HG03521 (cell line): ENCODE measurements at regions not wholly inside any gene's neighbourhood (a gene's known extent, or its start where the extent isn't known, plus 50 kb on each side); places are given as distances from the start of the nearest gene placed in this dataset.
A peak's percentile ranks its signal among the peaks of the same experiment; 100 is the strongest.
"Not testable (repeated sequence)": the region's sequence is repeated elsewhere in the genome, so short reads cannot be mapped to it uniquely, and the experiment has no call there.

Source experiments
- ATAC-seq: cut with Tn5 transposase; IDR thresholded peaks from one replicate; pipeline ENCODE4 v1.9.1; 2021; ENCODE audit warnings: mild to moderate bottlenecking, moderate library complexity; ENCODE audit not compliant: unreplicated experiment

DNA sequence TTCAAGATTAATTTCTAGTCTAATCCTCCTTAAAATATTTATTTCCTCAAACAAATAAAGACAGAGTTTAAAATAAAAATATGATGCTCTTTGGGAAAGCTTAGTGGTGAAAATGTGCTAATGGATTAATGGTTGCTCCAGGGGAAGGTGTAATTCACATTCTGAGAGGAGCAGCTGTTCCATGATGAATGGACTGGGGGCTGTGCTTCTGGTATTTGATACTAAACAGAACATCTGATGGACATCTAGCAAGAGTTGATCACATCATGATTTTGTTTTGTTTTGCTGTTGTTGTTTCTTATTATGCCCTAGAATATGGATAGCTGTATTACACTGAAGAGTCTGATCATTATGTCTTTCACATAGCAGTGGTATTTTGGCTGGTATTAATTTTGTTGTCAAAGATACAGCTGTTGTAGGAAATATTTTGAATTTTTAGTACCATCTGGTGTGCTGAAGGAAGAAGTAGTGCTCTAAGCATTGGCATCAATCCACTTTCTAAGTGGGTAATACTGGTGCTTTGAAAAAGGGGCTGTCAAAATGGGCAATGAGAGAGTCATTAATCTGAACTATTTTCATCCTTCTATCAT lies 296.4 kb downstream of the ADAMTS20 start:
- no peak for ATAC-seq

DNA sequence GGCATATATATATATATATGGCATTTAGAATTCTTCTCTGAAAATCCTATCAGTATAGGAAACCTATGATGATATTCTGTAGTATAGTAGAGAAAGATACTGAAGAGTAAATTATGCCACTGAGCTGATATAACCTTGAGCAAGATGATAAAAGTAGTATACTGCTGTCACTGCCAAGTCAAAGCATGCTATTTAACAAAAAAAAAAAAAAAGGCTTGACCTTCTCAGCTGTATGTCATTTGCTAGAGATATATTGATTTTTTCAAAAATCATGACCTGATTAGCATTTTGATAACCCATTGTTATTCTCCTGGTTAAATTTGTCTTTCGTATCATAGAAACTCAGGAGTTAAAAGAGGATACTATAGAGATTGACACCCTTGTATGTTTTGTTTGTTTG lies 299.4 kb downstream of the ADAMTS20 start:
- ATAC-seq, result no peak

DNA sequence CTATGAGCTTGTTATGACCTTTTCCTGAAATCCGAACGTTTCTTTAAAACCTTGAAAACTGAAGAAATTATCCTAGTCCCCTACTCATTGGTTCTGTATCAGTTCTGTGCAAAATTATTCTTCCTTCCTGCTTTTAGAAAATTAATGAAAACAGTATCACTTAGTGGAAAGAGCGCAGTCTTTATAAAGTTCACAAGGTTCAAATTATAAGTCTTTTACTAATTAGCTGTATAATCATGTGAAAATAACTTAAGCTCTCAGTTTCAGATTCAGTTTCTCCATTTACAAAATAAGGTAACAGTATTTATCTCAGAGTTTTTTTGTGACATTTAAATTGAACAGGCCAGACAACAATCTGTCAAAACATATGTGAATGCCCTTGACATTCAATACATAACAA lies 306.1 kb downstream of the ADAMTS20 start:
- no peak for ATAC-seq

DNA sequence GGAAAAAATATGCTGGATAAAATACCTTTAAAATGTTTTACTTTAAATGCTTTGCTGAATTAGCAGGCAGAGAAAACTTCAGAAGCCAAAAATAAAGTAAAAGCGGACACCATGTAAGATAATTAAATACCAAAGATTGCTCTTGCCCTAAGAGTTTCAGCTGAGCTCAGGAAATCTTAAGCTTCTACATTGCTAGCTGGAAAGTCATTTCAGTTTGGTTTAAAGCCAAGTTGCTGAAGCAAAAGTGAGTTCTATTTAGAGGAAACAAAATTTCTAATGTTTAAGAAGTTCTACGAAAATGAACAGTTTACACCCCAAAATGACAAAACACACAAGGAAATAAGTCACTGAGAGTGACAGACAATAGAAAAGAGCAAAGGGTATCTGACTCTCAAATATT lies 310.0 kb downstream of the ADAMTS20 start:
- no peak for ATAC-seq

DNA sequence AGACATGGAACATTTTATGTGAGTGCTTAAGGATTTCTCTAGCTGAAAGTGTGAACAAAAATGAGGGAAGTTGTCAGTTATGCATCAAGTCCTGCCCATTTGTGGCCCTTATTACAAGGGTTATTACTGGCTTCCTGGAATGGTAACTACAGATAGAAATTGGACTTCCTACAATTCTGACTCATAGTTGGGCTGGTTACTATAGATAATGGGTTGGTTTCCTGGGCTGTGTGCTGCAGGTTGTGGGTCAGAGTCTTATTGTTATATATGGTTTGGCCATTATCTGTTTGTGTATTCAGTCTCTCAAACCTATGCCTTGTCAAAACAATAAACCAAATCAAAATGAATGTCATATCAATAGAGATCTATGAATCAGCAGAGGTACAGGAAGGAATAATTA lies 313.7 kb downstream of the ADAMTS20 start:
- ATAC-seq, result no peak

DNA sequence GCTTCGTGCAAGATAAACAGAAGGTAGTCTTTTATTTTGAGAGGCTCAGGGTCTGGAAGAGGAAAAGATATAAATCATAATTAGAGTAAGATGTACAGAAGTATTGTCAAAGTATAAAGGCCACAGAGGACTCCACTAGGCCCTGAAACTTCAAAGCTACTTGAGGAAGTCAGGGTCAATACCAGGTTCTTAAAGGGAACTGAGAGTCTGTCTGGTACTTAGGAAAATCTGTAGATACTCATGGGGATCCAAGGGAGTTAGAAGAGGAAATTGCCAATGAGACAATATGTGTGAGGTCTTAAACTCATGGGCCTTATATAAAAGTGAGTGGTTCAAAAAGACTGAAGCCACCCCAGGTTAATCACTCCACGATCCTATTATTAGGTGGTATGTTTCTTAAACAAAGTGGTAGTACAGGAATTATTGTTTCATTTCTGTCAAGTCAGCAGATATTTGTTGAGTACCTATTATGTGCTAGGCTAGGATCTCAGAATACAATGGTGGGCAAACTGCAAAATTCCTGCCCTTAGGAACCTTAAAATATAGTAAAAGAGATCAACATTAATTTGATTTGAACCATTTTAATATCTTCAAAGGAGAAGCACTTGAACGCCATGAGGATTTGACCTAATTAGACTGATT lies 314.6 kb downstream of the ADAMTS20 start:
- no peak for ATAC-seq

DNA sequence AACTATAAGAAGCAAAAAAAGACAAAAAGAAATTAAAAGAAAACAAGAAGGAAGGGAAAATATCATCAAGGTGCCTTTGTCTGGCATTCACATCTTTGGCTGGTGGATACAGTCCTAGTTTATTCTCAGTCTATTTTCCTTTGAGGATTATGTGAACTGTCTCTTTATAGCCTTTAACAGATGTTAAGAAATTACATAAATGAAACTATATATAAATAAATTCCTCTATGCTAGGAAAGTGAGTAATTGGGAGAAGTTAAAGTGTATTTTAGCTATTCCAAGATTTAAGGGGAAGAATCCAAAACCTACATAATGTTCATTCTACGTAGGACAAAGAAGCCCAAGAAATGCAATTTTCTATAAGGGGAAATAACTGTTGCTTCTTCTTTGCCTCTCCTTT lies 316.3 kb downstream of the ADAMTS20 start:
- no peak for ATAC-seq

DNA sequence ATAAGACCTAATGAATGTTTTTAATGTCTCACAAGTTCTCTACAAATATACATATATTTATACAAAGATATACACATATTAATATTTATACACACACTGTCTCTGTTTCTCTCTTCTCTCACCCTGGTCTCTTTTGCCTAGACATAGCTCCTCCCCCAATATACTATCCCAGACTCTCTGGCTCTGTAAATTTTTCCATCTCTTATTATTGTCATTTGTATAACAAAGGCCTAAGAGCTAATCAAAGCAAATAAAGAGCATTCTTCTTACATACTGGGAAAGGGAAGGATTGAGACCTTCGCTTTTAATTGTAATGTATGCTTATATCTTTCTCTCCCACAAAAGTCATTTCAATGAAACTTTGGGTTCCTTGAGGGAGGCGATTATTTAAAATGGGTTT lies 318.1 kb downstream of the ADAMTS20 start:
- ATAC-seq, result no peak

DNA sequence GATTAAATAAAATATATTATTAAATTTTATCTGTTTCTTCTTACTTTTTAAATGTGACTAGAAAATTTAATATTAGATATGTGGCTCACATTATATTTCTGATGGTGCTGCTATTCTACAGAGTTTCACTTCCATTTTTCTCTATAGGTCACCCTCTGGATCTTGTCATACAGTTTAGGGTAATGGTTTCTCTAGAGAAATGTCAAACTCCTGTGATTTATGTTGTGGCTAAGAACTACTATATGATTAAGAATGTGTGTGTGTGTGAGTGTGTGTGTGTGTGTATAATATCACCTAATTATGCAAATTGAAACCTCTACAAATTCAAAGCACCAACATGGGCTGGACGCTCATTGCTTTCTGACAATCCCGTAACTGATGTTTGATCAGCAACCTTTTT lies 325.9 kb downstream of the ADAMTS20 start:
- no peak for ATAC-seq

DNA sequence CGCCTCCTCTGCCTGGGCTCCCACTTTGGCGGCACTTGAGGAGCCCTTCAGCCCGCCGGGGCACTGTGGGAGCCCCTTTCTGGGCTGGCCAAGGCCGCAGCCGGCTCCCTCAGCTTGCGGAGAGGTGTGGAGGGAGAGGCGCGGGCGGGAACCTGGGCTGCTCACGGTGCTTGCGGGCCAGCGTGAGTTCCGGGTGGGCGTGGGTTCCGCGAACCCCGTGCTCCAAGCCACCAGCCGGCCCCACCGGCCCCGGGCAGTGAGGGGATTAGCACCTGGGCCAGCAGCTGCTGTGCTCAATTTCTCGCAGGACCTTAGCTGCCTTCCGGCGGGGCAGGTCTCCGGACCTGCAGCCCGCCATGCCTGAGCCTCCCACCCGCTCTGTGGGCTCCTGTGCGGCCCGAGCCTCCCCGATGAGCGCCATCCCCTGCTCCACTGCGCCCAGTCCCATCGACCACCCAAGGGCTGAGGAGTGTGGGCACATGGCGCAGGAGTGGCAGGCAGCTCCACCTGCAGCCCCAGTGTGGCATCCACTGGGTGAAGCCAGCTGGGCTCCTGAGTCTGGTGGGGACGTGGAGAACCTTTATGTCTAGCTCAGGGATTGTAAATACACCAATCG lies 327.7 kb downstream of the ADAMTS20 start:
- not testable (repeated sequence) for ATAC-seq

DNA sequence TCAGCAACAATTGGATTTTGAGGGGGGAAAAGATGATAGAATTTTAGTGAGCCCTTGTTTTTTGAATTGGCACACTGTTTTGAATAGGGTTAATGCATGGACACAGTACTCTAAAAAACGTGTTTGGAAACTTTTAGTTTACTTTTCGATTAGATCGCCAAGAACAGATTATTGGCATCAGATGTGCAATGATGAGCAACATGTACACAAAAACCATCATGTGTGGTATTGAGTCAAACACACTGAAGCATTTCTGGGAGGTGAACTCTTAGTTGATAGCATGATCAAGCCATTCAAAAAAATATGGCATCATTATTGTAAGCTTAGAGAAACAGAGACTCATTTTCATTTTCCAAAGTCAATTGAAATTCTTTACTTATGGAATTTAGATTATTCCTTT lies 329.2 kb downstream of the ADAMTS20 start:
- no peak for ATAC-seq

DNA sequence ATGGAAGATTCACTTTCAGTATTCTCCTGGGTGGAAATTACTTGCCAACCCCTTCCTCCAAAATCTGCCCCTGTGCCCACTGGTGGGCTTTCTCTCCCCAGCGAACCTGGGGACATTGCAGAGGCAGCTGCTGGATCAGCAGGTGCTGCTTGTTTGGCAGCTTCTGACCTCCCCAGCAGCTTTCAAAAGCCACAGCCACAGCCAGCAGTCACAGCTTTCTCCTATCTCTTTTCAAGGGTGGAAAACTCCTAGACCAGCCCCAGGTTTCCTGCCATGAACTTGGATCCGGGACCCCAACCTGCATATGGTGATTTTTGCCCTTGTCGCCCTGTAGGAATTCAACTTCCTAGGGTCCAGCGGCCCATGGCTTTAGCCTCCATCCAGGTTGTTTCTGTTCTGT lies 330.8 kb downstream of the ADAMTS20 start:
- ATAC-seq, result no peak

DNA sequence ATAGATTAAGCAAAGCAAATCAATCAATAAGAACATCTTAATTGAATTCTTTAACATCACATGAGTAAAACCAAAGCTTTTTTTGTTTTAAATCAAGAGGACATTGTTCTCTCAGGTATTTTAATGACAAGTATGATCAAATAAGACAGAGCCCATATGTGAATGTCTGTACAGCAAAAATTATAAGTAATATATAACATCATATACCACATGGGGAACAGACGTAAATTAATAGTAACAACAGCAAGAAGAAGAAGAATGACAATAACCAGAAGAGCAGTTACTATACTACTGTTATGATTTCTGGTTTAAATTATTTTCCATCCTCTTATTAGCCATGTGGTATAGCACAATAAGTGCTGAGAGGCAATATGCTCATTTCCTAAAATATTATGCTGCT lies 335.5 kb downstream of the ADAMTS20 start:
- no peak for ATAC-seq

DNA sequence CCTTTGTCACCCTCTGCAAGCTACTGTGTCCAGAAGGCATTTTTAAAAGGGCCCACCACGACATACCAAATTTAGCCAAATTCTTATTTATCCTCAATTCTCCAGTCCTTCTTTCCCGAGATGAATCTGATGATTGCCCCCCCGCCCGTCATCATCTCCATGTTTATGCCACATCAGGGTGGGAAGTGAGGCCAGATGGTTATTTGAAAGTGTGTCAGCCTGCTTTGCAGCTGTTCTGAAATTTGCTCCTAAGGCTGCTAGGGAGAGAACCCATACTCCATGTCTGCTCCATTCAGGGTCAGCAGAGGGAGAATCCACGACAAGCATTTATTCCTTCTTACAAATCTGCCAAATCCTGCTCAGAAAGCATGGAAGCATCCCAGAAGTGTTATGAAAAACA lies 337.8 kb downstream of the ADAMTS20 start:
- ATAC-seq, result no peak

DNA sequence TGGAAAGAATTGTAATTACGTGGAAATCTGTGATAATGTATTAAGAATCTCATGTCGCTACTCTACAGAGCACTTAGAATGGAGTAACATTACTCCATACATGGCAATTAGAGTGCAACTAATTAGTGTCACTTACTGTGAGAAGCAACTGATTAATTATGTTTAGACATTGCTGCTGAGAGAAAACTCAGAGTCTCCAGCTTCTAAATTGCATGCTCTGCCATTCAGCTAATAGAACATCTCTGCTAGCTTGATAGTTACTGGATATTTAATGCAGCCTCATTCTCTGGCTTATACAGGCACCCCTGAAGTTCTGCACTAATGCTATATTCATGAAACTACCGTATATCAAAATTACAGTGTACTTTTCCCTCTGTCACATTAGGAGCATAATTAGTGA lies 338.4 kb downstream of the ADAMTS20 start:
- no peak for ATAC-seq

DNA sequence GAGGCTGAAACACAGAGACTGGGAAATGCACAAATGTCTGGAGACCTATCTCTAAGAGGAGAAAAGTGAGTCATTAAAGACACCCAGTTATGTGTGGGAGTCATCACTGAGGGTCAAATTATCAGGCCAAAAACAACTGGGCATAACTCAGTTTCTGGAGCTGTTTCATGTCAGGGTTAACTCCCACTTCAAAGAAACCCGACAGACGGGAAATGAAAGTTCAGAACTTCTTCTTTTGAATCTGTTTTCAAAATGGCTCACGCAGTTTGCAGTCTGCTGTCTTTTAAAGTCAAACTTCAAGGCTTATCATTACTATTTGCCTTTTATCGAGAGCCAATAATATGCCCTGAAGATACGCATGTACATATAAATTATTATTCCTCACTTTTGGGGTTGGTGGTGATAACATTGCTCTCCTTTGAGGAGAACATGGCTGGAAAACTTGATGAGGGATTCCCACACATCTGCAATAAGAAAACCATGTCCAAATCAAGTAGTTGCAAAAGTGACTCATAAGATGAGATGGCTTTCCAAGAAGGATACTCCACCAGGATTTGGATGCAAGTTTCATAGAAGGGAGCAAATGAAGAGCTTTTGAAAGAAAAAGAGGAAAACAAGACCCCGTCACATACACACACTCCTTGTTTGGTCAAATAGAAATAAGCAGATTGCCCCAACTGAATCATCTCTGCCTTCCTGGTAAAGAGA lies 341.4 kb downstream of the ADAMTS20 start:
- ATAC-seq, result peak; percentile 85

DNA sequence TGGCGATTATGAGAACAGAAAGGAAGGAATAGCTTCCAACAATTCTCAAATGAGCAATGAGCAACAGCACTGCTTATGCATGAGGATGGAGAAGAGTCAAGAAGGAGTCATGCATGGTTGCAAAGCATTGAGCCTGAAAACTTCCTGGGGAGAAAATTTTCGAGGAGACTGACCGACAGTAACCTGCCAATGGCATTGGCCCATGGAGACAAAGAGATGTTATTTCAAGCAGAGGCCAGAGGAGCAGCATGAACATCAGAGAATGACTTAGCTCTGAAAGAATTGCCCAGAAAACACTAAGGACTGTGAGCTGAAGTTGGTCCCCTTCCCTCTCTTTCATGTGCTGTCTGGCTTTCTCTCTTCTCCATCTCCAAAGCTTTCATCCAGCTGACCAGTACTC lies 343.4 kb downstream of the ADAMTS20 start:
- no peak for ATAC-seq

DNA sequence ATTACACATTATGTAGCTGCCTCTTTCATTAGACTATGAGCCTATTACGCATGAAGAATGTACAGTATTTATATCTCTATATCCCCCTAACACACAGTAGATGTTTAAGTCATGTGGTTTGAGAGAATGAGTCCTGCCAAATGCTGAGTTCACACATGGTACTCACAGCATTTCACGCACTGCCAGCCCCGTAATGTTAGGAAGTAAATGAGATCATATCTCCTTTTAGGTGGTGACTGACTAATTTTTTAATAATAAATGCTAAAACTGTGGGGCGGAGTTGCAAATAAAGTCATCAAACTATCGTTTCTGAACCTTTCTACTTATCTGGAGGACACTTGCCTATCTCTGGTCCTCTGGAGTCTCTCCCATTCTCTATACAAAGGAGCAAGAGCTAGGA lies 343.8 kb downstream of the ADAMTS20 start:
- ATAC-seq, result no peak

DNA sequence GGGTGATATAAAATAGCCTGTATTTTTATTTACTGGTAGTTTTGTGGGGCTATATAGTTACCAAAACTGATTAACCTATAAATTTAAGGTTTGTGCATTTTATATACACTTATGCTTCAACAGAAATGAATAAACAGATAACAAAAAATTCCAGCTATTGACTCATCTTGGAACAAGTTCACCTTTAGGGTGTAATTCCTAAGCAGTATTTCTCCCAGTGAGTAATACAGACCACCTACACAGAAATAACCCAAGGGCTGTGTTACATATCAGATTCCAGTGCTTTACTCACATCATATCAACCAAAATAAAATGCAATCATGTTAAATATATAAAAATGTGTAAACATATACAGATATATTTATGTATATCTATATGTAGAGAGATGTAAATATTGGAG lies 345.6 kb downstream of the ADAMTS20 start:
- ATAC-seq, result no peak

DNA sequence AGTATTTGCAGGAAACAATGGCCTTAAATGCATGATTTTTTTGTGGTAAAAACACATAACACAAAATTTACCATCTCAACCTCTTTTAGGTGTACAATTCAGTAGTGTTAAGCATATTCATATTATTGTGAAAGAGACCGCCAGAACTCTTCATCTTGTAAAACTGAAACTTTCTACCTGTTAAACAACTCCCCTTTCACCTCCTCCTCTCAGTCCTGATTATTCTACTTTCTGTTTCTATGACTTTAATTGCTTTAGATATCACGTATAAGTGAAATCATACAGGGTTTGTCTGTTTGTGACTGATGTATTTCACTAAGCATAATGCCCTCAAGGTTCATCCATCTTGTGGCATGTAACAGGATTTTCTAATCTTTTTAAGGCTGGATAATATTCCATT lies 353.4 kb downstream of the ADAMTS20 start:
- ATAC-seq, result no peak

DNA sequence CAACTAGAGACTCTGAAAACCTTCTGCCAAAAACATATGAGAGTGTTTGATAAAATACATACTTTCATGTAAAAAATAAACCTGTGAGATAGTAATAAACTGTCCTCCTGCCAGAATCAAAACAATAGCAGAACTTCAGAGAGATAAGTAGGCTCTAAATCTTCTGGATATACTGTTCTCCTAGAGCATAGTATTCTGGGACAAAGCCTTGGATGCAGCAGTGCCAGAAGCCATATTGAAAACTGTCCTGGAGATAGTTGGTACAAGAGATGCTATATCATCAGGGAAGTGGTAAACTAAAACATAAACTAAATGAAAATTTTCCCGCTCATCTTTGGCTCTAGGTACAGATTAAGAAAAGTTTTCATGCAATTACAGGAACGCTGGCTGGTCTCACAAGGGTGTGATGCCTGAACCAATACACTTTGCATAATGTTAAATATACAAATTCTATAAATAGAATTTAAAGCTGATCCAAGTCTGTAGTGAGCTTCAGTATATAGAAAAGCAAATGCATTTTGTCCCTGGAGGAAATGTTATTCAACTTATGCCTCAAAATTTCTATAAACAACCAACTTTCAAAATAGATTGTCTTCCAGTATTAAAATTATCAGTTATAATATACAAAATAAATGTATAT lies 355.6 kb downstream of the ADAMTS20 start:
- no peak for ATAC-seq

DNA sequence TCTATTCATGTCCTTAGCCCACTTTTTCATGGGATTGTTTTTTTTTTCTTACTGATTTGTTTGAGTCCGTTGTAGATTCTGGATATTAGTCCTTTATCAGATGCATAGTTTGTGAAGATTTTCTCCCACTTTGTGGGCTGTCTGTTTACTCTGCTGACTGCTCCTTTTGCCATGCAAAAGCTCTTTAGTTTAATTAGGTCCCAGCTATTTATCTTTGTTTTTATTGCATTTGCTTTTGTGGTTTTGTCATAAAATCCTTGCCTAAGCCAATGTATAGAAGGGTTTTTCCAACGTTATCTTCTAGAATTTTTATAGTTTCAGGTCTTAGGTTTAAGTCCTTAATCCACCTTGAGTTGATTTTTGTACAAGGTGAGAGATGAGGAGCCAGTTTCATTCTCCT lies 358.9 kb downstream of the ADAMTS20 start:
- ATAC-seq, result not testable (repeated sequence)
